Endodermal cell (in vitro differentiated cells): ENCODE measurements at regions not wholly inside any gene's neighbourhood (a gene's known extent, or its start where the extent isn't known, plus 50 kb on each side); places are given as distances from the start of the nearest gene placed in this dataset.

Source experiments
- DNase-seq: peaks from one replicate; pipeline ENCODE4 v3.0.0-alpha.2; 2017
- H3K27ac ChIP-seq: 2 replicates; pipeline ENCODE4 v1.5.1; 2013; ENCODE audit warnings: mild to moderate bottlenecking, low read depth, low read length, moderate library complexity
- H3K27me3 ChIP-seq: 2 replicates; pipeline ENCODE4 v1.6.1; 2013; ENCODE audit warnings: mild to moderate bottlenecking, low read length, moderate library complexity; ENCODE audit not compliant: insufficient read depth, control insufficient read depth, poor library complexity, severe bottlenecking
- H3K36me3 ChIP-seq: 2 replicates; pipeline ENCODE4 v1.7.0; 2013; ENCODE audit warnings: mild to moderate bottlenecking, low read length, moderate library complexity; ENCODE audit not compliant: control insufficient read depth, insufficient read depth
- H3K4me1 ChIP-seq: one replicate; pipeline ENCODE4 v1.7.0; 2013; ENCODE audit warnings: low read length; ENCODE audit not compliant: control insufficient read depth, insufficient read depth
- H3K4me3 ChIP-seq: 2 replicates; pipeline ENCODE4 v1.5.1; 2013; ENCODE audit warnings: mild to moderate bottlenecking, low read length, moderate library complexity
- H3K9ac ChIP-seq: 2 replicates; pipeline ENCODE4 v1.6.1; 2013; ENCODE audit warnings: mild to moderate bottlenecking, low read length, moderate library complexity; ENCODE audit not compliant: poor library complexity, severe bottlenecking; ENCODE audit errors: extremely low read depth
- H3K9me3 ChIP-seq: 2 replicates; pipeline ENCODE4 v1.6.1; 2013; ENCODE audit warnings: mild to moderate bottlenecking, low read length, moderate library complexity; ENCODE audit not compliant: control insufficient read depth
- H3K27ac Mint-ChIP-seq: 2 replicates; pipeline ENCODE4 v1.8.0; 2020; ENCODE audit warnings: mixed read lengths
- H3K27me3 Mint-ChIP-seq: 2 replicates; pipeline ENCODE4 v1.8.0; 2021; ENCODE audit warnings: mild to moderate bottlenecking, mixed read lengths; ENCODE audit not compliant: insufficient read depth
- H3K36me3 Mint-ChIP-seq: 2 replicates; pipeline ENCODE4 v1.8.0; 2020; ENCODE audit warnings: low read depth, mixed read lengths
- H3K4me1 Mint-ChIP-seq: 2 replicates; pipeline ENCODE4 v1.8.0; 2020; ENCODE audit warnings: mixed read lengths
- H3K4me3 Mint-ChIP-seq: 2 replicates; pipeline ENCODE4 v1.8.0; 2020; ENCODE audit warnings: mild to moderate bottlenecking, moderate library complexity, mixed read lengths
- H3K9me3 Mint-ChIP-seq: 2 replicates; pipeline ENCODE4 v1.8.0; 2020; ENCODE audit warnings: mild to moderate bottlenecking, mixed read lengths
- WGBS, 2 experiments: methylation state at CpG; one replicate each; pipeline versions ENCODE4 v1.1.5 to v1.1.7; 2013; ENCODE audit warnings: missing lambda C conversion rate in 2 of 2, mixed read lengths in 1 of 2; ENCODE audit not compliant: insufficient coverage in 1 of 2, insufficient read length in 1 of 2; 5-methylcytosine and 5-hydroxymethylcytosine counted together
- TF ChIP-seq, protein P1 (sequence below): fragments of 200-600 bp; sonication (generic); conservative IDR thresholded peaks from 2 replicates; pipeline ENCODE4 v1.5.0; 2021; ENCODE audit warnings: antibody characterized with exemption, mild to moderate bottlenecking

DNA sequence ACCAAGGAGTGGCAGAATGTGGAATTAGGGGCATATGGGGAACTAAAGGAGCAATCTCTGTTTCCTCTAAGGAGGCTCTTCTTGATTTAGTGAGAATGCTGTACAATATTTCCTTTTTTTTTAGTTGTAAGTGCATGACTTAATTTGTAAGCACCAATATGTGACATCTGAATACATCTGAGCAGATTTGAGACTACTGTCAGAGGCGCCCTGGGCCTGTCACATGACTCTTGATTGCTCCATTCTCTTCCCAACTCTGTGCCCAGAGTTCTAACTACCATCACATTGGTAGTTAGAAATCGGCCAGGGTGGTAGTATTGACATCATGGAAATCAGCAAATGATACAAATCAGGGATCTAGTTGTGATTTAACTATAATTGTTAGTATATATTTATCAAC, 110.1 kb upstream of the LMO4 start:
- H3K27me3 Mint-ChIP-seq, result peaks cover 4% of the 10 kb centered on the region
- Histone ChIP-seq H3K36me3 (no peaks in the 10 kb centered on the region), H3K9ac (no peak overlapping the region), H3K9me3 (peaks cover 12% of the 10 kb centered on the region), H3K27ac (no peak overlapping the region), H3K4me3 (no peak overlapping the region), H3K4me1 (no peaks in the 10 kb centered on the region), H3K27me3 (peaks cover 6% of the 10 kb centered on the region)
- H3K27ac Mint-ChIP-seq, result no peak overlapping the region
- H3K4me3 Mint-ChIP-seq, result no peak overlapping the region
- no peaks in the 10 kb centered on the region for H3K36me3 Mint-ChIP-seq
- H3K9me3 Mint-ChIP-seq, result peaks cover 12% of the 10 kb centered on the region
- H3K4me1 Mint-ChIP-seq, result no peaks in the 10 kb centered on the region
- TF ChIP-seq, protein P1, sequence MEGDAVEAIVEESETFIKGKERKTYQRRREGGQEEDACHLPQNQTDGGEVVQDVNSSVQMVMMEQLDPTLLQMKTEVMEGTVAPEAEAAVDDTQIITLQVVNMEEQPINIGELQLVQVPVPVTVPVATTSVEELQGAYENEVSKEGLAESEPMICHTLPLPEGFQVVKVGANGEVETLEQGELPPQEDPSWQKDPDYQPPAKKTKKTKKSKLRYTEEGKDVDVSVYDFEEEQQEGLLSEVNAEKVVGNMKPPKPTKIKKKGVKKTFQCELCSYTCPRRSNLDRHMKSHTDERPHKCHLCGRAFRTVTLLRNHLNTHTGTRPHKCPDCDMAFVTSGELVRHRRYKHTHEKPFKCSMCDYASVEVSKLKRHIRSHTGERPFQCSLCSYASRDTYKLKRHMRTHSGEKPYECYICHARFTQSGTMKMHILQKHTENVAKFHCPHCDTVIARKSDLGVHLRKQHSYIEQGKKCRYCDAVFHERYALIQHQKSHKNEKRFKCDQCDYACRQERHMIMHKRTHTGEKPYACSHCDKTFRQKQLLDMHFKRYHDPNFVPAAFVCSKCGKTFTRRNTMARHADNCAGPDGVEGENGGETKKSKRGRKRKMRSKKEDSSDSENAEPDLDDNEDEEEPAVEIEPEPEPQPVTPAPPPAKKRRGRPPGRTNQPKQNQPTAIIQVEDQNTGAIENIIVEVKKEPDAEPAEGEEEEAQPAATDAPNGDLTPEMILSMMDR, result no peak
- no peak for DNase-seq
- WGBS, 2 experiments, result 86% methylated on average over 1 of the region's 2 CpGs; no CpG with 5 or more reads in 1 of the 2 experiments

DNA sequence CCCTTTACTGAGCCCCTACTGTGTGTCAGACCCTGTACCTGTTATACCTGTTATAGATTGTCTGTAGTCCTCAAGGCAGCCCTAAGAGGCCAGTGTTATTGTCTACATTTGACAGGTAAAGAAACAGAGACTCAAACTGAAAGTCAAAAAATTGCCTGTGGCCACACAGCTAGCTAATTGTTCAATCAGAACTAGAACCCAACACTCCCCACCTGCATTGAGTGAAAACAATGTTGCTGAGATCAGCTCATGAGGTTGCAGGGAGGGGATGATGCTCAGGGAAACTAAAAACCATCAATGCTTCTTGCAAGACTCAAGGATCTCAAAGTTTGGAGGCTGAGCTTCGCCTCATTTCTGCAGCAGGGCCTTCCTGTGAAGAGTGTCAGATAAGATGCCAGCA, 109.5 kb upstream of the LMO4 start:
- H3K27ac ChIP-seq, result no peak overlapping the region
- H3K4me3 ChIP-seq, result no peak overlapping the region
- no peaks in the 10 kb centered on the region for H3K36me3 ChIP-seq
- TF ChIP-seq, protein P1, result no peak
- no peak overlapping the region for H3K4me3 Mint-ChIP-seq
- no peaks in the 10 kb centered on the region for H3K4me1 ChIP-seq
- 82 to 100% methylated on average over 1 of the region's 1 CpG for whole genome bisulfite sequencing, 2 experiments
- H3K9me3 ChIP-seq, result peaks cover 12% of the 10 kb centered on the region
- peaks cover 14% of the 10 kb centered on the region for H3K9me3 Mint-ChIP-seq
- H3K27ac Mint-ChIP-seq, result no peak overlapping the region
- peaks cover 2% of the 10 kb centered on the region for H3K27me3 Mint-ChIP-seq
- peaks cover under 1% of the 10 kb centered on the region for H3K27me3 ChIP-seq
- H3K9ac ChIP-seq, result no peak overlapping the region
- no peaks in the 10 kb centered on the region for H3K4me1 Mint-ChIP-seq
- no peak for DNase-seq
- H3K36me3 Mint-ChIP-seq, result no peaks in the 10 kb centered on the region

DNA sequence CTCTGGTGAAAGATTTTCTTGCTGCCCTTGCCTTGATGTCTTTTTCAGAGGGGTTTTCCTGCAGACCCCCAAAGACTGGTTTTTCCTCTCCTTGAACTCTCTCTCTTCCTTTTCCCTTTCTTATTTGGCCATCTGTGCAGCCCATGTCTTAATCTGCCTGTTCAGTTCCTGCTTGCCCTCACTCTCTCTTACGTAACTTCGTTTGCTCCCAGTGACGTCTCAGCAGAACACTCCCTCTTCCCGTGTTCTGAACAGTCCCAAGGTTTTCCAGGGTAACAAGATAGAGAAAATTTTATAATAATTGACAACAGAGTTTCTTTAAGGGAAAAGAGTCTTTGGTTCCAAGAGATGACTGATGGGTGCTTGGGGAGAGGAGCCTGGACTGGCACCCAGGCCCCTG, 109.1 kb upstream of the LMO4 start:
- no peaks in the 10 kb centered on the region for H3K27me3 ChIP-seq
- DNase-seq, result no peak
- H3K4me3 Mint-ChIP-seq, result no peak overlapping the region
- H3K36me3 Mint-ChIP-seq, result no peaks in the 10 kb centered on the region
- H3K9me3 Mint-ChIP-seq, result peaks cover 14% of the 10 kb centered on the region
- H3K9me3 ChIP-seq, result peaks cover 12% of the 10 kb centered on the region
- no peak overlapping the region for H3K4me3 ChIP-seq
- TF ChIP-seq, protein P1, result no peak
- H3K27ac Mint-ChIP-seq, result no peak overlapping the region
- no peak overlapping the region for H3K9ac ChIP-seq
- H3K4me1 Mint-ChIP-seq, result no peaks in the 10 kb centered on the region
- H3K27me3 Mint-ChIP-seq, result peaks cover 1% of the 10 kb centered on the region
- H3K4me1 ChIP-seq, result no peaks in the 10 kb centered on the region
- no peak overlapping the region for H3K27ac ChIP-seq
- H3K36me3 ChIP-seq, result no peaks in the 10 kb centered on the region
- 86 to 92% methylated on average over 4 of the region's 4 CpGs for WGBS, 2 experiments
